GM23338 (cell line): ENCODE measurements at regions not wholly inside any gene's neighbourhood (a gene's known extent, or its start where the extent isn't known, plus 50 kb on each side); places are given as distances from the start of the nearest gene placed in this dataset.

Experiments used
- ATAC-seq: fragments of 200-7000 bp; cut with Tn5 transposase; 3 replicates; pipeline ENCODE4 v1.9.1; 2020
- DNase-seq: peaks from one replicate; pipeline ENCODE4 v3.0.0-alpha.2; 2015; ENCODE audit warnings: low spot score
- H2AFZ ChIP-seq: fragments of 200-600 bp; sonication (generic); 2 replicates; pipeline ENCODE4 v1.8.0; 2016; ENCODE audit warnings: antibody characterized with exemption, mild to moderate bottlenecking, moderate library complexity
- H3F3A ChIP-seq: fragments of 200-600 bp; sonication (generic); replicated peaks from 2 replicates; pipeline ENCODE4 v1.8.0; 2017; ENCODE audit warnings: antibody characterized with exemption, mixed run types, low read depth
- H3K27ac ChIP-seq: fragments of 200-600 bp; sonication (generic); 2 replicates; pipeline ENCODE4 v1.6.1; 2016; ENCODE audit warnings: low read depth
- H3K27me3 ChIP-seq: fragments of 200-600 bp; sonication (generic); 2 replicates; pipeline ENCODE4 v1.8.0; 2016; ENCODE audit warnings: mild to moderate bottlenecking, mixed run types, moderate library complexity; ENCODE audit not compliant: insufficient read depth
- H3K36me3 ChIP-seq: fragments of 200-600 bp; sonication (generic); 2 replicates; pipeline ENCODE4 v1.8.0; 2016; ENCODE audit warnings: mild to moderate bottlenecking; ENCODE audit not compliant: insufficient read depth
- H3K4me1 ChIP-seq: fragments of 200-600 bp; sonication (generic); 2 replicates; pipeline ENCODE4 v1.8.0; 2016; ENCODE audit warnings: mild to moderate bottlenecking, moderate library complexity; ENCODE audit not compliant: insufficient read depth
- H3K4me2 ChIP-seq: fragments of 200-600 bp; sonication (generic); 2 replicates; pipeline ENCODE4 v1.7.1; 2017; ENCODE audit warnings: mixed run types
- H3K4me3 ChIP-seq: fragments of 200-600 bp; sonication (generic); 2 replicates; pipeline ENCODE4 v1.6.1; 2016; ENCODE audit warnings: mixed run types
- H3K79me2 ChIP-seq: fragments of 200-600 bp; sonication (generic); replicated peaks from 2 replicates; pipeline ENCODE4 v1.8.0; 2017; ENCODE audit warnings: mild to moderate bottlenecking; ENCODE audit not compliant: insufficient read depth
- H3K9me2 ChIP-seq: fragments of 200-600 bp; sonication (generic); 2 replicates; pipeline ENCODE4 v1.8.0; 2017; ENCODE audit not compliant: insufficient read depth
- H4K20me1 ChIP-seq: fragments of 200-600 bp; sonication (generic); replicated peaks from 2 replicates; pipeline ENCODE4 v1.8.0; 2017; ENCODE audit warnings: mild to moderate bottlenecking; ENCODE audit not compliant: insufficient read depth
- H3K27ac Mint-ChIP-seq: 2 replicates; pipeline ENCODE4 v1.8.0; 2020; ENCODE audit warnings: inconsistent platforms, mild to moderate bottlenecking, moderate library complexity, mixed read lengths
- H3K27me3 Mint-ChIP-seq: 3 replicates; pipeline ENCODE4 v1.8.0; 2022; ENCODE audit warnings: low read depth, mild to moderate bottlenecking, moderate library complexity, mixed read lengths, inconsistent platforms; ENCODE audit not compliant: insufficient read depth, poor library complexity
- H3K36me3 Mint-ChIP-seq: 3 replicates; pipeline ENCODE4 v1.8.0; 2021; ENCODE audit warnings: low read depth, mild to moderate bottlenecking, inconsistent platforms, moderate library complexity, mixed read lengths
- H3K4me1 Mint-ChIP-seq: 3 replicates; pipeline ENCODE4 v1.8.0; 2020; ENCODE audit warnings: mild to moderate bottlenecking, inconsistent platforms, mixed read lengths
- H3K4me3 Mint-ChIP-seq: 3 replicates; pipeline ENCODE4 v1.8.0; 2021; ENCODE audit warnings: moderate library complexity, mild to moderate bottlenecking, inconsistent platforms, mixed read lengths
- H3K9me3 Mint-ChIP-seq: 3 replicates; pipeline ENCODE4 v1.8.0; 2020; ENCODE audit warnings: moderate library complexity, mild to moderate bottlenecking, inconsistent platforms, mixed read lengths
- CREB1 ChIP-seq: fragments of 250-450 bp; sonication (Bioruptor Pico); IDR thresholded peaks from 2 replicates; pipeline ENCODE4 v1.5.0; 2020; ENCODE audit warnings: low read depth, mild to moderate bottlenecking, moderate library complexity
- ETS1 ChIP-seq: IDR thresholded peaks from 2 replicates; pipeline ENCODE4 v1.6.1; 2016; ENCODE audit warnings: antibody characterized with exemption
- EZH2 ChIP-seq: fragments of 200-600 bp; sonication (generic); IDR thresholded peaks from one replicate; pipeline ENCODE4 v1.8.0; 2017; ENCODE audit warnings: antibody characterized with exemption, mild to moderate bottlenecking, low read depth; ENCODE audit not compliant: unreplicated experiment
- JUNB ChIP-seq: IDR thresholded peaks from one replicate; pipeline ENCODE4 v1.6.1; 2016; ENCODE audit warnings: antibody characterized with exemption; ENCODE audit not compliant: unreplicated experiment
- NANOG ChIP-seq: IDR thresholded peaks from 2 replicates; pipeline ENCODE4 v1.6.1; 2016; ENCODE audit warnings: antibody characterized with exemption, borderline replicate concordance
- POLR2AphosphoS5 ChIP-seq: IDR thresholded peaks from 2 replicates; pipeline ENCODE4 v1.6.1; 2016; ENCODE audit warnings: antibody characterized with exemption, low read depth
- REST ChIP-seq: IDR thresholded peaks from one replicate; pipeline ENCODE4 v1.6.1; 2018; ENCODE audit warnings: antibody characterized with exemption; ENCODE audit not compliant: unreplicated experiment
- ZNF114 ChIP-seq: fragments of 250-450 bp; sonication (Bioruptor Pico); IDR thresholded peaks from 2 replicates; pipeline ENCODE4 v1.5.0; 2020; ENCODE audit warnings: mild to moderate bottlenecking, moderate library complexity
- ZNF331 ChIP-seq: fragments of 250-450 bp; sonication (Bioruptor Pico); IDR thresholded peaks from 2 replicates; pipeline ENCODE4 v1.5.0; 2020; ENCODE audit warnings: low read depth, mild to moderate bottlenecking, moderate library complexity
- TF ChIP-seq, protein P1 (sequence below), 2 experiments: fragments of 200-600 bp in 1 of 2; sonication (generic) in 1 of 2; conservative IDR thresholded peaks; 2 replicates each; pipeline versions ENCODE4 v1.5.1 to v1.6.1; 2016 to 2017; ENCODE audit warnings: antibody characterized with exemption in 2 of 2, low read depth in 2 of 2, mild to moderate bottlenecking in 2 of 2, moderate library complexity in 1 of 2
- TF ChIP-seq, protein P2 (sequence below): fragments of 250-450 bp; sonication (Bioruptor Pico); IDR thresholded peaks from 2 replicates; pipeline ENCODE4 v1.5.0; 2020; ENCODE audit warnings: mild to moderate bottlenecking, moderate library complexity

DNA sequence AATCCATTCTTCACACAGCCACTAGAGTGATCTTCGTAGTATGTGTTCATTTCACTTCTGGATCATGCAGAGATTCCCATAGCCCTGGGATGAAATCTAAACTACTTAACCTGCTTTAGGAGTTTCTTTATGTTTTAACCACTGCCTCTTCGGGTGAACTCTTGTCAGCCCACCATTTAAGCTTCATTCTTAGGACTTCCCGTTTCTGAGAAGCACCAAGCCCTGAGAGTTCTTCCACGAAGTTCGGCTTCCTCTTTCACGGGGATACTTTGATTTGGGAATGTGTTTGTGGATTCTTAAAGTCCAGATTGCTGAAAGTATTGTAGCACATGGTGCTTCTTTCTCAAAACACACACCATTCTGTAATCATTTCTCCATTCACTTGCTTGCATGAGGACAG lies 205.0 kb downstream of the UBE2E3 start:
- no peak for DNase-seq
- no peak for ATAC-seq
- Histone ChIP-seq H4K20me1 (no peaks in the 10 kb centered on the region), H3K36me3 (no peaks in the 10 kb centered on the region), H3K4me3 (no peak overlapping the region), H3K27me3 (no peaks in the 10 kb centered on the region), H3K4me1 (no peaks in the 10 kb centered on the region), H3K79me2 (no peaks in the 10 kb centered on the region), H3K9me2 (no peaks in the 10 kb centered on the region), H3K4me2 (no peak overlapping the region), H2AFZ (peak overlapping the region; percentile 60; the same call in 1 of the 2 replicates), H3F3A (no peaks in the 10 kb centered on the region), H3K27ac (no peak overlapping the region)
- Mint-ChIP-seq H3K27ac (no peak overlapping the region), H3K4me1 (no peaks in the 10 kb centered on the region), H3K9me3 (no peaks in the 10 kb centered on the region), H3K36me3 (no peaks in the 10 kb centered on the region), H3K27me3 (no peaks in the 10 kb centered on the region), H3K4me3 (no peak overlapping the region)
- TF ChIP-seq REST, result no peak
- TF ChIP-seq ZNF331 (CRISPR knock-in tag), result no peak
- TF ChIP-seq EZH2, result no peak
- TF ChIP-seq, protein P1, sequence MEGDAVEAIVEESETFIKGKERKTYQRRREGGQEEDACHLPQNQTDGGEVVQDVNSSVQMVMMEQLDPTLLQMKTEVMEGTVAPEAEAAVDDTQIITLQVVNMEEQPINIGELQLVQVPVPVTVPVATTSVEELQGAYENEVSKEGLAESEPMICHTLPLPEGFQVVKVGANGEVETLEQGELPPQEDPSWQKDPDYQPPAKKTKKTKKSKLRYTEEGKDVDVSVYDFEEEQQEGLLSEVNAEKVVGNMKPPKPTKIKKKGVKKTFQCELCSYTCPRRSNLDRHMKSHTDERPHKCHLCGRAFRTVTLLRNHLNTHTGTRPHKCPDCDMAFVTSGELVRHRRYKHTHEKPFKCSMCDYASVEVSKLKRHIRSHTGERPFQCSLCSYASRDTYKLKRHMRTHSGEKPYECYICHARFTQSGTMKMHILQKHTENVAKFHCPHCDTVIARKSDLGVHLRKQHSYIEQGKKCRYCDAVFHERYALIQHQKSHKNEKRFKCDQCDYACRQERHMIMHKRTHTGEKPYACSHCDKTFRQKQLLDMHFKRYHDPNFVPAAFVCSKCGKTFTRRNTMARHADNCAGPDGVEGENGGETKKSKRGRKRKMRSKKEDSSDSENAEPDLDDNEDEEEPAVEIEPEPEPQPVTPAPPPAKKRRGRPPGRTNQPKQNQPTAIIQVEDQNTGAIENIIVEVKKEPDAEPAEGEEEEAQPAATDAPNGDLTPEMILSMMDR (conservative IDR thresholded peaks at IDR 0.05; ENCODE audit: low read depth in 2 of 2), result no peak
- no peak for TF ChIP-seq POLR2AphosphoS5
- no peak for TF ChIP-seq NANOG

GRCh38 chr2:181185948-181186347 lies 205.5 kb downstream of the UBE2E3 start:
- H3K4me3 ChIP-seq, result no peak overlapping the region
- Mint-ChIP-seq H3K36me3 (no peaks in the 10 kb centered on the region), H3K27me3 (no peaks in the 10 kb centered on the region), H3K9me3 (no peaks in the 10 kb centered on the region), H3K27ac (no peak overlapping the region), H3K4me1 (peaks cover 2% of the 10 kb centered on the region; the same call in 1 of the 3 replicates), H3K4me3 (no peak overlapping the region)
- H3K9me2 ChIP-seq, result no peaks in the 10 kb centered on the region
- H3K4me1 ChIP-seq, result peaks cover 4% of the 10 kb centered on the region; the same call in 1 of the 2 replicates
- no peaks in the 10 kb centered on the region for H3F3A ChIP-seq
- H2AFZ ChIP-seq, result no peak overlapping the region
- H3K36me3 ChIP-seq, result no peaks in the 10 kb centered on the region
- H4K20me1 ChIP-seq, result no peaks in the 10 kb centered on the region
- ATAC-seq (no peak), DNase-seq (no peak)
- no peaks in the 10 kb centered on the region for H3K27me3 ChIP-seq
- H3K4me2 ChIP-seq, result no peak overlapping the region
- no peaks in the 10 kb centered on the region for H3K79me2 ChIP-seq
- no peak overlapping the region for H3K27ac ChIP-seq
- no peak for TF ChIP-seq CREB1
- TF ChIP-seq POLR2AphosphoS5, result no peak
- TF ChIP-seq, protein P2, sequence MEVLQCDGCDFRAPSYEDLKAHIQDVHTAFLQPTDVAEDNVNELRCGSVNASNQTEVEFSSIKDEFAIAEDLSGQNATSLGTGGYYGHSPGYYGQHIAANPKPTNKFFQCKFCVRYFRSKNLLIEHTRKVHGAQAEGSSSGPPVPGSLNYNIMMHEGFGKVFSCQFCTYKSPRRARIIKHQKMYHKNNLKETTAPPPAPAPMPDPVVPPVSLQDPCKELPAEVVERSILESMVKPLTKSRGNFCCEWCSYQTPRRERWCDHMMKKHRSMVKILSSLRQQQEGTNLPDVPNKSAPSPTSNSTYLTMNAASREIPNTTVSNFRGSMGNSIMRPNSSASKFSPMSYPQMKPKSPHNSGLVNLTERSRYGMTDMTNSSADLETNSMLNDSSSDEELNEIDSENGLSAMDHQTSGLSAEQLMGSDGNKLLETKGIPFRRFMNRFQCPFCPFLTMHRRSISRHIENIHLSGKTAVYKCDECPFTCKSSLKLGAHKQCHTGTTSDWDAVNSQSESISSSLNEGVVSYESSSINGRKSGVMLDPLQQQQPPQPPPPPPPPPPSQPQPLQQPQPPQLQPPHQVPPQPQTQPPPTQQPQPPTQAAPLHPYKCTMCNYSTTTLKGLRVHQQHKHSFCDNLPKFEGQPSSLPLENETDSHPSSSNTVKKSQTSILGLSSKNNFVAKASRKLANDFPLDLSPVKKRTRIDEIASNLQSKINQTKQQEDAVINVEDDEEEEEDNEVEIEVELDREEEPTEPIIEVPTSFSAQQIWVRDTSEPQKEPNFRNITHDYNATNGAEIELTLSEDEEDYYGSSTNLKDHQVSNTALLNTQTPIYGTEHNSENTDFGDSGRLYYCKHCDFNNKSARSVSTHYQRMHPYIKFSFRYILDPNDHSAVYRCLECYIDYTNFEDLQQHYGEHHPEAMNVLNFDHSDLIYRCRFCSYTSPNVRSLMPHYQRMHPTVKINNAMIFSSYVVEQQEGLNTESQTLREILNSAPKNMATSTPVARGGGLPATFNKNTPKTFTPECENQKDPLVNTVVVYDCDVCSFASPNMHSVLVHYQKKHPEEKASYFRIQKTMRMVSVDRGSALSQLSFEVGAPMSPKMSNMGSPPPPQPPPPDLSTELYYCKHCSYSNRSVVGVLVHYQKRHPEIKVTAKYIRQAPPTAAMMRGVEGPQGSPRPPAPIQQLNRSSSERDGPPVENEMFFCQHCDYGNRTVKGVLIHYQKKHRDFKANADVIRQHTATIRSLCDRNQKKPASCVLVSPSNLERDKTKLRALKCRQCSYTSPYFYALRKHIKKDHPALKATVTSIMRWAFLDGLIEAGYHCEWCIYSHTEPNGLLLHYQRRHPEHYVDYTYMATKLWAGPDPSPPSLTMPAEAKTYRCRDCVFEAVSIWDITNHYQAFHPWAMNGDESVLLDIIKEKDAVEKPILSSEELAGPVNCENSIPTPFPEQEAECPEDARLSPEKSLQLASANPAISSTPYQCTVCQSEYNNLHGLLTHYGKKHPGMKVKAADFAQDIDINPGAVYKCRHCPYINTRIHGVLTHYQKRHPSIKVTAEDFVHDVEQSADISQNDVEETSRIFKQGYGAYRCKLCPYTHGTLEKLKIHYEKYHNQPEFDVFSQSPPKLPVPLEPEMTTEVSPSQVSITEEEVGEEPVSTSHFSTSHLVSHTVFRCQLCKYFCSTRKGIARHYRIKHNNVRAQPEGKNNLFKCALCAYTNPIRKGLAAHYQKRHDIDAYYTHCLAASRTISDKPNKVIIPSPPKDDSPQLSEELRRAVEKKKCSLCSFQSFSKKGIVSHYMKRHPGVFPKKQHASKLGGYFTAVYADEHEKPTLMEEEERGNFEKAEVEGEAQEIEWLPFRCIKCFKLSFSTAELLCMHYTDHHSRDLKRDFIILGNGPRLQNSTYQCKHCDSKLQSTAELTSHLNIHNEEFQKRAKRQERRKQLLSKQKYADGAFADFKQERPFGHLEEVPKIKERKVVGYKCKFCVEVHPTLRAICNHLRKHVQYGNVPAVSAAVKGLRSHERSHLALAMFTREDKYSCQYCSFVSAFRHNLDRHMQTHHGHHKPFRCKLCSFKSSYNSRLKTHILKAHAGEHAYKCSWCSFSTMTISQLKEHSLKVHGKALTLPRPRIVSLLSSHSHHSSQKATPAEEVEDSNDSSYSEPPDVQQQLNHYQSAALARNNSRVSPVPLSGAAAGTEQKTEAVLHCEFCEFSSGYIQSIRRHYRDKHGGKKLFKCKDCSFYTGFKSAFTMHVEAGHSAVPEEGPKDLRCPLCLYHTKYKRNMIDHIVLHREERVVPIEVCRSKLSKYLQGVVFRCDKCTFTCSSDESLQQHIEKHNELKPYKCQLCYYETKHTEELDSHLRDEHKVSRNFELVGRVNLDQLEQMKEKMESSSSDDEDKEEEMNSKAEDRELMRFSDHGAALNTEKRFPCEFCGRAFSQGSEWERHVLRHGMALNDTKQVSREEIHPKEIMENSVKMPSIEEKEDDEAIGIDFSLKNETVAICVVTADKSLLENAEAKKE, result no peak
- TF ChIP-seq JUNB, result no peak
- TF ChIP-seq ZNF114 (CRISPR knock-in tag), result no peak
- TF ChIP-seq ETS1, result no peak
